Activated naive CD4-positive, alpha-beta T cell treated with anti-CD3 and anti-CD28 coated beads for 36 hours (primary cell): ENCODE measurements at regions not wholly inside any gene's neighbourhood (a gene's known extent, or its start where the extent isn't known, plus 50 kb on each side); places are given as distances from the start of the nearest gene placed in this dataset.

ENCODE experiments used
- CTCF ChIA-PET: fragments of 350-600 bp; sonication (Branson Sonifier 250); formaldehyde crosslinking; loops from one replicate; lab custom pipeline; 2021; ENCODE audit warnings: antibody characterized with exemption; lab: Charles Lee
- DNase-seq: peaks from one replicate; pipeline ENCODE4 v3.0.0-alpha.2; 2020
- H3K27ac Mint-ChIP-seq: one replicate; pipeline ENCODE4 v1.8.0; 2021; ENCODE audit warnings: mild to moderate bottlenecking, mixed read lengths
- H3K27me3 Mint-ChIP-seq: one replicate; pipeline ENCODE4 v1.8.0; 2021; ENCODE audit warnings: low read depth, mixed read lengths
- H3K36me3 Mint-ChIP-seq: one replicate; pipeline ENCODE4 v1.8.0; 2021; ENCODE audit warnings: low read depth, mixed read lengths
- H3K4me1 Mint-ChIP-seq: one replicate; pipeline ENCODE4 v1.8.0; 2021; ENCODE audit warnings: low read depth, mixed read lengths
- H3K4me3 Mint-ChIP-seq: one replicate; pipeline ENCODE4 v1.8.0; 2021; ENCODE audit warnings: mild to moderate bottlenecking, moderate library complexity, mixed read lengths
- H3K9me3 Mint-ChIP-seq: one replicate; pipeline ENCODE4 v1.8.0; 2021; ENCODE audit warnings: mixed read lengths
- intact Hi-C: fragments of 100-400 bp; cut with micrococcal nuclease; formaldehyde crosslinking; loops from one replicate; pipeline ENCODE4 v1.15.1; 2023

DNA sequence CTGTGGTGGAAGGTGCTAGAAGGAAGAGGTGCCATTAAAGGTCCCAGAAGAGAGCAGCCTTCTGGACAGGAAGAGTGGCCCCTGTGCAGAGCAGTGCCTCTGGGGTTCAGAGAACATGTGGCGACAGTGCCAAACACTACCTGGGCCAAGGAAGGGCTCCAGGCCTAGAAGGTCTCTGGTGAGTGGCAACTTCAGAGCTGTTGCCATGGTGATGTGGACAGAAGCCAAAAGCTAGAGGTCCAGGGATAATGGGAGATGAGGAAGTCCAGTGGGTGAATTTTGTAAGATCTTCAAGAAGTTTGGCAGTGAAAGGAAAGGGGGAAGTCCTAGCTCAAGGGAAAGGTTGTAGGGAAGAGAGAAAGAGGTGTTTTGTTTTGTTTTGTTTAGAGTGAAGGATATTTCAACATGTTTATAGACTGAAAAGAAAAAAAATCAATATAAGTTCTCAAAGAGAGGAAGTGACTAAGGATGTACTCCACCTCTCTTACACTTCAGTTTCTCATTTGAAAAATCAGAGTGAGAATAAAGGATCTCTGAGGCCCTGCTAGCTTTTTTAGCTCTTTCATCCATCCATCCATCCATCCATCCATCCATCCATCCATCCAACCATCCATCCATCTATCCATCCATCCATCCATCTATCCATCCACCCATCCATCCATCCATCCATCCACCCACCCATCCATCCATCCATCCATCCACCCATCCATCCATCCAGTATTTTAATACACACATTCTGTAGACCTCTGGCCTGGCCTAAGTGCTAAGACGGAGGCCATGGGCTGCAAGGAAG lies 77.1 kb upstream of the DUSP5 start:
- Mint-ChIP-seq H3K9me3 (no peaks in the 10 kb centered on the region), H3K4me1 (peaks cover 44% of the 10 kb centered on the region), H3K27ac (peak overlapping the region; percentile 79), H3K36me3 (no peaks in the 10 kb centered on the region), H3K27me3 (no peaks in the 10 kb centered on the region), H3K4me3 (no peak overlapping the region)
- CTCF ChIA-PET: interaction anchor here (1.5 kb wide), 1 partner anchor 66 kb away, joined by 3 read pairs; no protein-coding TSS in a partner anchor
- DNase-seq: peak; percentile 52
- intact Hi-C loops: no loop called here

DNA sequence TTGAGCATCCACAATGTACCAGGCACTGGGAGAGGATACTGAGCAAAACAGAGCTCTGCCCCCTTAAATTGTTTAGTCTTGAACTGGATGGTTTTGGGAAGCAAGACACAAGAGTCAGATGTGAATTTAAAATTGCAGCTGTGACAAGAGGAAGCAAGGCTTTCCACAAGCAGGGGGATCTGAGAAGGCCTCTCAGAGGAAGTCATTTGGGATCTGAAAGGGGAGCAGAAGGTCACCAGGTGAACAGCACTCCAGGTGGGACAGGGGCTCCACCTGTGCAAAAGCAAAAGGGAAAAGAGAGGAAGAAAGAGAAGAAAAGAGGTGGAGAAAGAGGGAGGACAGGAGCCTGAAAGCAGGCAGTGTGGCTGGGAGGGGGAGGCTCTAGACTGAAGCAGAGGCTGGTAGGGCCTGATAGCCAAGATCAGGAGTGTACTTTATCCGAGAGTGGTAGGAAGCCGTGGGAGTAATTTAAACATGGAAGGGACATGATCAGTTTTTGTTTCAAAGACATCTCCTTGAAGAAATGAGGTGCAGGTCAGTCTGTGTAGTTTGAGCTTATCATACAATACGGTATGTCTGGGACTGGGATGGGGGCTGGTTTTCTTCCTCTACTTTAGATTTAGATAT lies 76.1 kb upstream of the DUSP5 start:
- peaks cover 44% of the 10 kb centered on the region for H3K4me1 Mint-ChIP-seq
- no peaks in the 10 kb centered on the region for H3K9me3 Mint-ChIP-seq
- H3K36me3 Mint-ChIP-seq: no peaks in the 10 kb centered on the region
- CTCF ChIA-PET: no interaction called here
- intact Hi-C loops: no loop called here
- peak overlapping the region; percentile 79 for H3K27ac Mint-ChIP-seq
- no peak overlapping the region for H3K4me3 Mint-ChIP-seq
- DNase-seq: no peak
- no peaks in the 10 kb centered on the region for H3K27me3 Mint-ChIP-seq

DNA sequence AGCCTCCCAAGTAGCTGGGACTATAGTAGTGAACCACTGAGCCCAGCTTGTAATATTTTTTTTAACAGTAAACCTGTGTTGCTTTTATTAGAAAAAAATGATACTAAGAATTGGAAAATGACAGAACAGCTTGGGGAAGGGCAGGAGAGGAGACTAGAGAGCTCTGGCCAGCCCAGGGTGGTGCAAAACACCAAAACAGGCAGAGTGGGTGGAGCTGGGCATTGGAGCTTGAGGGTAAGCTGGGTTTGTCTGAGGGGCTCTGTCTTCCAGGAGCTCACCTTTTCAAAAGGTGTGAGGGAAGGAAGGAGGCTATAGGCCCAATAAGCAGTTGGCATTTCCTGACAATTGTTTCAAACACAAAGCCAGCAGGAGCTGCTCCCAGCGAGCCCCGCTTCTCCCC lies 75.2 kb upstream of the DUSP5 start:
- Mint-ChIP-seq H3K27me3 (no peaks in the 10 kb centered on the region), H3K4me1 (peaks cover 41% of the 10 kb centered on the region), H3K36me3 (no peaks in the 10 kb centered on the region), H3K4me3 (no peak overlapping the region), H3K27ac (no peak overlapping the region), H3K9me3 (no peaks in the 10 kb centered on the region)
- DNase-seq: no peak
- CTCF ChIA-PET: interaction anchor here (0.6 to 0.7 kb wide), 3 partner anchors 56 to 363 kb away, joined by 3 to 4 read pairs (median 4); no protein-coding TSS in a partner anchor
- intact Hi-C loops: no loop called here

DNA sequence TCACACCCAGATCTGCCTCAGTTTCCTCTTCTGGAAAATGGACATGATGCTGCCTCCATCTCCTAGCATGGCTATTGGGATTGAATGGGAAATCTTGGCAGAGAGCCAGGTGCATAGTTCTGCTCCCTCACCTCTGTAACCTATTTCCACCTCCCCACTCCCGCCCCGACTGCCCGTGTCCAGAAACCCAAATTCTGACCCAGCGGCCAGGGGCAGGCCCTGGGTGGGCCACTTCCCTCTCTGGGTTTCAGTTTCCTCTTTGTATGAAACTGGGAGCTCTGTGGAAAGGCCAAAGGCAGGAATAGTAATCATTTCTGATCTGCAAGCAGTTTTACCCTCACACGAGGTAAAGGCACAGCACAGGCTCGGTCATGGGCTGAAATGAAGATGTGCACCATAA lies 74.1 kb upstream of the DUSP5 start:
- no peaks in the 10 kb centered on the region for H3K27me3 Mint-ChIP-seq
- peaks cover 36% of the 10 kb centered on the region for H3K4me1 Mint-ChIP-seq
- no peaks in the 10 kb centered on the region for H3K9me3 Mint-ChIP-seq
- intact Hi-C loops: no loop called here
- DNase-seq: no peak
- no peaks in the 10 kb centered on the region for H3K36me3 Mint-ChIP-seq
- no peak overlapping the region for H3K27ac Mint-ChIP-seq
- H3K4me3 Mint-ChIP-seq: no peak overlapping the region
- CTCF ChIA-PET: no interaction called here

DNA sequence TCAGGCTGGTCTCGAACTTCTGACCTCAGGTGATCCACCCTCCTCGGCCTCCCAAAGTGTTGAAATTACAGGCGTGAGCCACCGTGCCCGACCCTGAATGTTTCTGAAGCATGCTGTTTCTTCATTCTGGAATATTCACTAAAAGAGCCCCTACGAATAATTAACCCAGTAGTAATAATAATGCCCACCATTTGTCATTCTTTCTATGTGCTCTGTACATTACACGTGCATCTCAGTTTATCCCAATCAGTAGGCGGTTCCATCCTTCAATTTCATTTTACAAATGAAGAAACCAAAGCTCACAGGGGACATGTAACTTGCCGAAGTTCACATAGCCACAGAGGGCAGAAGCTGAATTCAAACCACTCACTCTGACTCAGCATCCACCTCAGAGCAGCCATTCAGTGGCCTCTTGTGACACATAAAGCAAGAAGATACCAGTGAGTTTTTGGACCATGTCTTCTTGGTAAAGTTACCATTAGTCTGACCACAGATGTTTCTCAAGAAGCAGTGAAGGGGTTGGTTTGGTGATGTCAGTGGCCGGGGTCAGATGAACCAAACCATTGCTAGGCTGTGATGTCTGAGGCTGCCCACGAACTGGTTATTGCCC lies 71.9 kb upstream of the DUSP5 start:
- Mint-ChIP-seq H3K27ac (peak overlapping the region; percentile 76), H3K4me1 (peaks cover 30% of the 10 kb centered on the region), H3K27me3 (no peaks in the 10 kb centered on the region), H3K36me3 (no peaks in the 10 kb centered on the region), H3K4me3 (no peak overlapping the region), H3K9me3 (no peaks in the 10 kb centered on the region)
- DNase-seq: peak; percentile 68
- intact Hi-C loops: loop anchor here (1.0 to 5.0 kb wide), 2 partner anchors 69 to 113 kb away; no protein-coding TSS in a partner anchor
- CTCF ChIA-PET: interaction anchor here (0.5 to 1.3 kb wide), 2 partner anchors 73 to 101 kb away, joined by 3 read pairs; no protein-coding TSS in a partner anchor

DNA sequence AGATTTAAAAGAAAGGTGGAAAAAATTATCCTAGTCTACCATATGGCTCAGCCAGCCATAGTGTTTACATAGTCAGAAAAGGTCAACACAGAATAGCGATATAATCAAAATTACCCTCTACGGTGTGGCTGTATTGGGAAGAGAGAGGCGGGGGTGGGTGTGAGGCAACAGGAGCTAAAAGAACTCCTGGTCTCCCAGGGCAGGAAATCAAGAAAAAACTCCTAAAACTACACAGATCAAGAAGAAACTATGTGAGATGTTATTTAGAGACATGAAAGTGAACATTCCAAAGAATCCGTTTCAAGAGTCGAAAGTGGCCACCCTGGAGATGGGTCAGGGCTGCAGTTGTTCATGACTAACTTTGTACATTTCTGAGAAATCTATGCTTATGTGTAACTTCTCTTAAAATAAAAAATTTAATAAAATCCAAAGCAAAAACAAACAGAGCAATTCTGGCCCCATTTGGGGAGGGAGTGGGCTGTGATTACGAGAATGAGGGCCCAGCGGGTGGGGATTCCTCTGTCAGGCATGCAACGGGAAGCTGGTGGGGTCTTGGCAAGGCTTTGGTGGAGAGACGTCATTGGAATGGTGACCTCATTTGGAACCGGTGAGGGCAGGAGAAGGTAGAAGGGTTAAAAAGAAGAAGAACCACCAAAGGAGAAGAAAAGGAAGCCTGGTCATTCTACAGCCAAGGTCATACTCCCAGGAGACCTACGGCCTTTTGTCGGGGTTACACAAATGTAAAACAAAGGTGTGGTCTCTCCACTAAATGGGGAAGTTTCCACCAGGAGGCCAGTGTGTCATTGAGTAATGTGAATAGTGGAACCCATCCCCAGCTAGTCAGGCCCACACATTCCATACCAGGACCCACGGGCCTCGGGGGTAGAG lies 71.2 kb upstream of the DUSP5 start:
- H3K27ac Mint-ChIP-seq: peak overlapping the region; percentile 76
- H3K9me3 Mint-ChIP-seq: no peaks in the 10 kb centered on the region
- no peak for DNase-seq
- H3K4me3 Mint-ChIP-seq: no peak overlapping the region
- H3K27me3 Mint-ChIP-seq: no peaks in the 10 kb centered on the region
- intact Hi-C loops: loop anchor here (1.0 to 5.0 kb wide), 2 partner anchors 70 to 114 kb away; no protein-coding TSS in a partner anchor
- H3K36me3 Mint-ChIP-seq: no peaks in the 10 kb centered on the region
- H3K4me1 Mint-ChIP-seq: peaks cover 23% of the 10 kb centered on the region
- CTCF ChIA-PET: interaction anchor here (1.3 to 1.8 kb wide), 2 partner anchors 72 kb away, joined by 3 to 4 read pairs; no protein-coding TSS in a partner anchor

DNA sequence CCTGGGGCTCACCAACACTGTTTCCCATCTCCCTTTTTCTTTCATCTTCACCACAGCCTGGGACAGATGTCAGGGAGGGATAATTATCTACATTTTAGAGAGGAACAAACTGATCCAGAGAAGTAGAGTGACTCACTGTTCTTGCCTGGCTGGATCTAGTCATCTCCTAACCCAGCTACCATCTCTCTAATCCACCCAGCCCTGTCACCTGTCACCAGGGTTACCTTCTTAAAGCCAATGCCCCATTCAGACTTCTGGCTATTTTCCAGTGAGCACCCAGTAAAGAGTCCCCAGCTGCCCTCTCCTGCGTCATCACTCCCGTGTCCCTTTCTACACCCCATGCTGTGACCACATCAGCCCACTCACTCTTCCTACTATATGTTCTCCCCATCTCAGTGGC lies 68.4 kb upstream of the DUSP5 start:
- Mint-ChIP-seq H3K9me3 (no peaks in the 10 kb centered on the region), H3K27ac (no peak overlapping the region), H3K4me1 (peaks cover 23% of the 10 kb centered on the region), H3K36me3 (no peaks in the 10 kb centered on the region), H3K27me3 (no peaks in the 10 kb centered on the region), H3K4me3 (no peak overlapping the region)
- intact Hi-C loops: loop anchor here (5.0 kb wide), 1 partner anchor 117 kb away; no protein-coding TSS in a partner anchor
- peak; percentile 39 for DNase-seq
- CTCF ChIA-PET: interaction anchor here (1.2 kb wide), 1 partner anchor 74 kb away, joined by 4 read pairs; no protein-coding TSS in a partner anchor

DNA sequence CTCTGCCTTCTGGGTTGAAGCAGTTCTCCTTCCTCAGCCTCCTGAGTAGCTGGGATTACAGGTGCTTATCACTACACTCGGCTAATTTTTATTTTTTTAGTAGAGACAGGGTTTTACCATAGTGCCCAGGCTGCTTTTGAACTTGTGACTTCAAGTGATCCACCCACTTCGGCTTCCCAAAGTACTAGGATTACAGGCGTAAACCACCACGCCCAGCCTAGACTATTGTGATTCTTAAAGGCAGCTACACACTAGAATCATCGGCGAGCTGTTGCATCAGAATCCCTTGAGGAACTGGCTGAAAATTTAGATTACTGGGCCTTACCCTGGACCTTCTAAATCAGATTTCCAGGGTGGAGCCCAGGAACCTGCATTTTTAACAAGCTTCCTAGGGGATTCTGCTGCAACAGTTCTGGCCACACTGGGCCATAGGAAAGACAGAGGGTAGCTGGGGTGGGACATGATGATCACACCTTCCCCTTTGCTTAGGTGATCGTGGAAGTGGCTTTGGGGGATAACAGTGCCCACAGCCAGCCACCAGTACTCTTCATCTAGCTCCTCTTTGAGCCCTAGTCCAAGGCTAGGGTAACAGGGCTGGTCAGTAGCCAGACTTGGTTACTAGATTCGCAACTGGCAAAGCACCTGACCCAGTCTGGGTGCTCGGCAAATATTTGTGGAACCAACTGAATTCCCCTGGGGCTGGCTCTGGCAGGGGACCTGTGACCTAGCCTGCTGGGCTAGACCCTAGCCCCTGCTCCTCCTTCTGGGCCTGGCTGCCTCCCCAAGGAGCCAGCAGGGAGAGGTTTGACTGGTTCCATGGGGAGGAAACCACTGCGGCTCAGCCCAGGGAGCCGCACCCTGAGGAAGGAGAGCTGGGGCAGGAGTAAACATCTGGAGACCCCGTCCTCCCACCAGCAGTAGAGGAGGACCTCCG lies 67.1 kb upstream of the DUSP5 start:
- CTCF ChIA-PET: interaction anchor here (1.1 kb wide), 1 partner anchor 76 kb away, joined by 3 read pairs; no protein-coding TSS in a partner anchor
- Mint-ChIP-seq H3K4me3 (no peak overlapping the region), H3K27me3 (no peaks in the 10 kb centered on the region), H3K36me3 (no peaks in the 10 kb centered on the region), H3K9me3 (no peaks in the 10 kb centered on the region), H3K4me1 (peaks cover 22% of the 10 kb centered on the region), H3K27ac (no peak overlapping the region)
- intact Hi-C loops: no loop called here
- DNase-seq: peak; percentile 2

DNA sequence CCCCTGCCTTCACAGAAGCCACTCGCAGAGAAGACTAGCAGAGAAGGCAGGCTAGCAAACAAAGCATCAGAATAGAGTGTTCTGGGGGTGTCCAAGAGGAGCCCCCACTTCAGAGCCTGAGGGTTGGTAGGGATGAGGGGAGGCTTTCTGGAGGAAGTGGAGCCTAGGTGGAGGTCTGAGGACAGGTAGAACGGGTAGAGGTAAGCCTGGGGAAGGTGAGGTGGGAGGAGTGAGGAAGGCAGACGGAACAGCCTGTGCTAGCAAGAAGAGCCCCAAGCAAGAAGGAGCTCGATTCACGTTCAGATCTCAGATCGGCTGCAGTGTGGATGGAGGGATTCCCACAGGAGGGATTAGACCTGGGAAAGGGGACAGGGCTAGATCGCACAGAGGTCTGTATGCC lies 66.0 kb upstream of the DUSP5 start:
- CTCF ChIA-PET: no interaction called here

DNA sequence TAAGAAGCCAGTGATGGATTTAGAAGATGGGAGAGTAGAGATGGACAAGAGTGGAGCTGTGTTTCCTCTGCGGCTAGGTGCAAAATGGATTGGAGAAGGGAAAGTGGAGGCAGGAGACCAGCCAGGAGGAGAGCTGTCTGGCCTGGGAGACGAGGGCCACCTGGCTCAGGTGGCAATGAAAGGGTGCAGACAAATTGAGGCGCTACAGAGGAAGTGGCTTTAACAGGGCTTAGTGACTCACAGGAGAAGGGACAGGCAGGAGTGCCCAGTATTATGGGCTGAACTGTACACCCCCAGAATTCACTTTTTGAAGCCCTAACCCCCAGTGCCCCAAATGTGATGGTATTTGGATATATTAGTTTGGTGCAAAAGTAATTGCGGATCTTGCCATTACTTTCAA lies 65.6 kb upstream of the DUSP5 start:
- Mint-ChIP-seq H3K27ac (no peak overlapping the region), H3K4me3 (no peak overlapping the region), H3K4me1 (peaks cover 9% of the 10 kb centered on the region), H3K36me3 (no peaks in the 10 kb centered on the region), H3K27me3 (no peaks in the 10 kb centered on the region), H3K9me3 (no peaks in the 10 kb centered on the region)
- intact Hi-C loops: no loop called here
- peak; percentile 3 for DNase-seq
- CTCF ChIA-PET: no interaction called here

More for the DNA sequence above, 66.0 kb upstream of the DUSP5 start:
- H3K27ac Mint-ChIP-seq: no peak overlapping the region
- H3K9me3 Mint-ChIP-seq: no peaks in the 10 kb centered on the region
- H3K27me3 Mint-ChIP-seq: no peaks in the 10 kb centered on the region
- DNase-seq: peak; percentile 2
- H3K4me3 Mint-ChIP-seq: no peak overlapping the region
- H3K4me1 Mint-ChIP-seq: peaks cover 13% of the 10 kb centered on the region
- intact Hi-C loops: no loop called here
- H3K36me3 Mint-ChIP-seq: no peaks in the 10 kb centered on the region
